GM06990 (cell line): ENCODE measurements at regions not wholly inside any gene's neighbourhood (a gene's known extent, or its start where the extent isn't known, plus 50 kb on each side); places are given as distances from the start of the nearest gene placed in this dataset.
"Not testable (repeated sequence)": the region's sequence is repeated elsewhere in the genome, so short reads cannot be mapped to it uniquely, and the experiment has no call there.

ENCODE experiments used
- DNase-seq: peaks from one replicate; pipeline ENCODE4 v3.0.0-alpha.2; 2011; ENCODE audit not compliant: insufficient read length; ENCODE audit errors: extremely low read depth
- H3K27me3 ChIP-seq: replicated peaks from 2 replicates; pipeline ENCODE4 v1.6.0; 2011; ENCODE audit warnings: low read length; ENCODE audit not compliant: control insufficient read depth, insufficient read depth
- H3K36me3 ChIP-seq: 2 replicates; pipeline ENCODE4 v1.5.1; 2011; ENCODE audit warnings: low read length; ENCODE audit not compliant: control insufficient read depth, insufficient read depth
- H3K4me3 ChIP-seq: replicated peaks from 2 replicates; pipeline ENCODE4 v1.5.1; 2011; ENCODE audit warnings: low read depth, mild to moderate bottlenecking, control low read depth, low read length
- TF ChIP-seq, protein P1 (sequence below): IDR thresholded peaks from 2 replicates; pipeline ENCODE4 v1.5.1; 2011; ENCODE audit warnings: low read length, control low read depth, mild to moderate bottlenecking, inconsistent platforms; ENCODE audit not compliant: insufficient read depth, poor library complexity, severe bottlenecking

DNA sequence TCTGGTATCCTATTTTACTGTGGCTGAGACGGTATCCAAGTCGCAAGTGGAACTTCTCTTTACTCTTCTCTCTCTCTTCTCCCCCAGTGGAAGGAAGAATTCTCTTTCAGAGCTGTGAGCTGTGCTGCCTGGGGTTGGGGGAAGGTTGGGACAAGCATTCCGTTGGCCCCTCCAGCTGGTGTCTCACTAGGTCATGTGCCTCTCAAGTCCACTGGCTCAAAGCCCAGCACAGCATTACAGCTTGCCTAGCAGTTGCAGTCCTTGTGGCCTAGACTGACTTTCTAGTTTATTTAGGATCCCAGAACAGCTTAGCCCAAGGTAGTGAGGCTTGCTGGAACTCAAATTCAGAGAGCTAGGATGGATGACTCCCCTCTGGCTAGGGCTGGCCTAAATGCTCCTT lies 76.1 kb upstream of the SPATA16 start:
- TF ChIP-seq, protein P1, sequence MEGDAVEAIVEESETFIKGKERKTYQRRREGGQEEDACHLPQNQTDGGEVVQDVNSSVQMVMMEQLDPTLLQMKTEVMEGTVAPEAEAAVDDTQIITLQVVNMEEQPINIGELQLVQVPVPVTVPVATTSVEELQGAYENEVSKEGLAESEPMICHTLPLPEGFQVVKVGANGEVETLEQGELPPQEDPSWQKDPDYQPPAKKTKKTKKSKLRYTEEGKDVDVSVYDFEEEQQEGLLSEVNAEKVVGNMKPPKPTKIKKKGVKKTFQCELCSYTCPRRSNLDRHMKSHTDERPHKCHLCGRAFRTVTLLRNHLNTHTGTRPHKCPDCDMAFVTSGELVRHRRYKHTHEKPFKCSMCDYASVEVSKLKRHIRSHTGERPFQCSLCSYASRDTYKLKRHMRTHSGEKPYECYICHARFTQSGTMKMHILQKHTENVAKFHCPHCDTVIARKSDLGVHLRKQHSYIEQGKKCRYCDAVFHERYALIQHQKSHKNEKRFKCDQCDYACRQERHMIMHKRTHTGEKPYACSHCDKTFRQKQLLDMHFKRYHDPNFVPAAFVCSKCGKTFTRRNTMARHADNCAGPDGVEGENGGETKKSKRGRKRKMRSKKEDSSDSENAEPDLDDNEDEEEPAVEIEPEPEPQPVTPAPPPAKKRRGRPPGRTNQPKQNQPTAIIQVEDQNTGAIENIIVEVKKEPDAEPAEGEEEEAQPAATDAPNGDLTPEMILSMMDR = no peak
- Histone ChIP-seq H3K27me3 (no peaks in the 10 kb centered on the region), H3K4me3 (no peak overlapping the region), H3K36me3 (no peaks in the 10 kb centered on the region)
- no peak for DNase-seq

DNA sequence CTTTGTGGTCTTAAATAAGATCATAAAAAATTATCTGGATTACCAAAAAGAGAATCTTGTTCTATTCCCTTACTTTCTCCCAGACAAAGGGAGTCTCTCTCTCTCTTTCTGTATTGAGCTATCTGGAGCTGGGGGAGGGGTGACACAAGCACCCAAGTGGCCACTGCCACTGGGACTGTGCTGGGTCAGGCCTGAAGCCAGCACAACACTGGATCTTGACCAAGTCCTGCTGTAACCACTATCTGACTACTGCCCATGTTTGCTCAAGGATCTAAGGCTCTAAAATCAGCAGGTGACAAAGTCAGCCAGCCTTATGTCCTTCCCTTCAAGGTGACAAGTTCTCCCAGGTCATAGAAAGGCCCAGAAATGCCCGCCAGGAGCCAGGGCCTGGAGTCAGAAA lies 75.0 kb upstream of the SPATA16 start:
- Histone ChIP-seq H3K4me3 (no peak overlapping the region), H3K36me3 (no peaks in the 10 kb centered on the region), H3K27me3 (no peaks in the 10 kb centered on the region)
- TF ChIP-seq, protein P1 = no peak
- DNase-seq = no peak

DNA sequence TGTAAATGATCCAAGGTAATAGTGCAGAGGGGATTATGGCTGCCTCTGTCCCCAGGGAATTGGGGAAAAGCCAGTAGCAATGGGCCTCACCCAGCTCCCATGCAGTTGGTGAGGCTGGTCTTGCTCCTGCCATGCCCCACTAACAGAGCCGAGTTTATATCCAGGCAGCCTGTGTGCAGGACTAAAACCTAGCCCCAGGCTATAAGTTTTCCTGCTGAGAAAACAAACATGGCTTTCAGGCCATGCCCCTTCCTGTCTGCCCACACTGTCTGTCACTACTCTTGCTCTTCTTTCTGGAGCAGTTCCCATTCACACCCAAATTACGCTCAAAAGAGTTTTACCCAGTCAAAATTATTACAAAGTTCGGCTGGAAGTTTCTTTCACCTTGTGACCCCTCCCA lies 73.5 kb upstream of the SPATA16 start:
- DNase-seq = no peak
- H3K36me3 ChIP-seq = no peaks in the 10 kb centered on the region
- no peak overlapping the region for H3K4me3 ChIP-seq
- no peaks in the 10 kb centered on the region for H3K27me3 ChIP-seq
- TF ChIP-seq, protein P1 = no peak

DNA sequence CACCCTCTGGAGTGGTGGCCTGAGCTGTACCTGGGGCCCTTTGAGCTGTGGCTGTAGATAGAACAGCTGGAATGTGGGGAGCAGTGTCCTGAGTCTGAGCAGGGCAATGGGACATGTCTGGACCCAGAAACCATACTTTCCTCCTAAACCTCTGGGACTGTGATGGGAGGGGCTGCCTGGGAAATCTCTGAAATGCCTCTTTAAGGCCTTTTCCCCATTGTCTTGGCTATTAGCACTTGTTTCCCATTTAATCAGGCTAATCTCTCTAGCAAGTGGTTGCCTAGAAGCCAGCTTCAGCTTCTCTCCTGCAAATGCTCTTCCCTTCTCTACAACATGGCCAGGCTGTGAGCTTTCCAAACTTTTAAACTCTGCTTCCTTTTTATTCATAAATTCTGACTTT lies 58.5 kb upstream of the SPATA16 start:
- Histone ChIP-seq H3K27me3 (no peaks in the 10 kb centered on the region), H3K4me3 (no peak overlapping the region), H3K36me3 (no peaks in the 10 kb centered on the region)
- TF ChIP-seq, protein P1 = no peak
- DNase-seq = no peak

DNA sequence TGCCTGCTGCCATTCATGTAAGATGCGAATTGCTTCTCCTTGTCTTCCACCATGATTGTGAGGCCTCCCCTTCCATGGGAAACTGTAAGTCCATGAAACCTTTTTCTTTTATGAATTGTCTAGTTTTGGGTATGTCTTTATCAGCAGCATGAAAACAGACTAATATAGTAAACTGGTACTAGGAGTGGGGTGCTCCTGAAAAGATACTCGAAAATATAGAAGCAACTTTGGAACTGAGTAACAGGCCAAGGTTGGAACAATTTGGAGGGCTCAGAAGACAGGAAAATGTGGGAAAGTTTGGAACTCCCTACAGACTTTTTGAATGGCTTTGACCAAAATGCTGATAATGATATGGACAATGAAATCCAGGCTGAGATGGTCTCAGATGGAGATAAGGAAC lies 53.8 kb upstream of the SPATA16 start:
- H3K4me3 ChIP-seq, H3K27me3 ChIP-seq, DNase-seq, H3K36me3 ChIP-seq: not testable (repeated sequence)

DNA sequence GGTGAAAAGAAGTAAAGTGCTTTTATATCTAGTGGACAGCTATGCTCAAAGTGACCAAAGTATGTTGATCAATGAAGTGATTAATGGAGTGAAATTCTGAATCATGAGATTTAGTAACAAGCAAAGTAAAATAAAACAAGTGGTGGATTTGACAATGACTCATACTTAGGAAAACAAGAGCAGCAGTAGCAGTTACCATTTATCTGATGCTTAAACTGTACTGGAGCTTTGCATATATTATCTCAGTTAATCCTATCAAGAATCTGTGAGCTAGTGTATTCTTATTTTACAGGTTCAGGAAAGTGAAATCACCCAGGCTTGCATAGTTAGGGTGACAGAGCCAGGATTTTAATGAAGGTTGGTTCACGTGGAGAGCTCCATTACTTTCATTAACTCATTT lies 50.6 kb upstream of the SPATA16 start:
- H3K4me3 ChIP-seq = no peak overlapping the region
- H3K27me3 ChIP-seq = no peaks in the 10 kb centered on the region
- DNase-seq = no peak
- TF ChIP-seq, protein P1 = no peak
- no peaks in the 10 kb centered on the region for H3K36me3 ChIP-seq
